Hepatocyte (in vitro differentiated cells): ENCODE measurements at regions not wholly inside any gene's neighbourhood (a gene's known extent, or its start where the extent isn't known, plus 50 kb on each side); places are given as distances from the start of the nearest gene placed in this dataset.

Source experiments
- DNase-seq: peaks from one replicate; pipeline ENCODE4 v3.0.0-alpha.2; 2016; ENCODE audit warnings: low spot score
- H2AFZ ChIP-seq: fragments of 200-600 bp; sonication (generic); 2 replicates; pipeline ENCODE4 v1.6.0; 2016; ENCODE audit warnings: antibody characterized with exemption, mild to moderate bottlenecking
- H3K27ac ChIP-seq: fragments of 200-600 bp; sonication (generic); 2 replicates; pipeline ENCODE4 v1.5.1; 2016; ENCODE audit warnings: mild to moderate bottlenecking
- H3K27me3 ChIP-seq: fragments of 200-600 bp; sonication (generic); 2 replicates; pipeline ENCODE4 v1.6.1; 2016
- H3K36me3 ChIP-seq: fragments of 200-600 bp; sonication (generic); replicated peaks from 2 replicates; pipeline ENCODE4 v1.5.1; 2016; ENCODE audit warnings: low read depth; ENCODE audit not compliant: insufficient read depth
- H3K4me1 ChIP-seq: fragments of 200-600 bp; sonication (generic); 2 replicates; pipeline ENCODE4 v1.5.1; 2016; ENCODE audit warnings: mild to moderate bottlenecking, moderate library complexity; ENCODE audit not compliant: insufficient read depth
- H3K4me2 ChIP-seq: fragments of 200-600 bp; sonication (generic); 2 replicates; pipeline ENCODE4 v1.6.0; 2016
- H3K4me3 ChIP-seq: fragments of 200-600 bp; sonication (generic); 2 replicates; pipeline ENCODE4 v1.5.1; 2016; ENCODE audit warnings: mild to moderate bottlenecking
- H3K79me2 ChIP-seq: fragments of 200-600 bp; sonication (generic); 2 replicates; pipeline ENCODE4 v1.6.0; 2017; ENCODE audit warnings: mild to moderate bottlenecking
- H3K9me2 ChIP-seq: fragments of 200-600 bp; sonication (generic); replicated peaks from 2 replicates; pipeline ENCODE4 v1.6.0; 2017; ENCODE audit warnings: mild to moderate bottlenecking; ENCODE audit not compliant: insufficient read depth
- H3K9me3 ChIP-seq: fragments of 200-600 bp; sonication (generic); 2 replicates; pipeline ENCODE4 v1.5.1; 2016; ENCODE audit warnings: low read depth, mild to moderate bottlenecking
- H4K20me1 ChIP-seq: fragments of 200-600 bp; sonication (generic); 2 replicates; pipeline ENCODE4 v1.6.0; 2016; ENCODE audit warnings: mild to moderate bottlenecking; ENCODE audit not compliant: insufficient read depth, poor library complexity, severe bottlenecking
- EZH2 ChIP-seq: fragments of 200-600 bp; sonication (generic); IDR thresholded peaks from 2 replicates; pipeline ENCODE4 v1.6.1; 2016; ENCODE audit warnings: antibody characterized with exemption, mild to moderate bottlenecking, borderline replicate concordance
- EZH2phosphoT487 ChIP-seq: fragments of 200-600 bp; sonication (generic); IDR thresholded peaks from one replicate; pipeline ENCODE4 v1.6.1; 2018; ENCODE audit warnings: antibody characterized with exemption, mild to moderate bottlenecking, low read depth, moderate library complexity; ENCODE audit not compliant: unreplicated experiment, severe bottlenecking
- WGBS: methylation state at CpG from one replicate; pipeline ENCODE4 v1.1.6; 2016; ENCODE audit warnings: low lambda C conversion rate; ENCODE audit errors: missing lambda C conversion rate; 5-methylcytosine and 5-hydroxymethylcytosine counted together
- TF ChIP-seq, protein P1 (sequence below): fragments of 200-600 bp; sonication (generic); IDR thresholded peaks from 2 replicates; pipeline ENCODE4 v1.5.1; 2016; ENCODE audit warnings: antibody characterized with exemption, mild to moderate bottlenecking; ENCODE audit not compliant: poor library complexity

DNA sequence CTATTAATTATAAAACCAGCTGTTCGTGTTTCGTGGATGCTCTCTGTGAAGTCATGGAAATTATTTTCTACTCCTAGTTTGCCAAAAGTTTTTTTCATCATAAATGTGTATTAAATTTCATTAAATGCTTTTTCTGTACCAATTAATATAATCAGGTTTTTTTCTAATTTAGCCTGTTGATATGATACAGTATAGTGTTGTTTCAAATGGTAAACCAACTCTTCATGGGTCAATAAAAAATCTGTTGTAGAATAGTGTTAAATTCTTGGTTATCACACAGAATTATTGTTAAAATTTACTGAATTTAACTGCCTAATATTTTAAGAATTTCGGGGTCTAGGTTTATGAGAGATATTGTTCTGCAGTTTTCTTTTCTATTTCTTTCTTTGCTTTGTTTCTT, 505.9 kb upstream of the MANEA start:
- H3K9me3 ChIP-seq: no peaks in the 10 kb centered on the region
- no peaks in the 10 kb centered on the region for H3K9me2 ChIP-seq
- H3K36me3 ChIP-seq: no peaks in the 10 kb centered on the region
- H3K27me3 ChIP-seq: no peaks in the 10 kb centered on the region
- H4K20me1 ChIP-seq: no peaks in the 10 kb centered on the region
- no peak overlapping the region for H3K4me3 ChIP-seq
- TF ChIP-seq, protein P1, sequence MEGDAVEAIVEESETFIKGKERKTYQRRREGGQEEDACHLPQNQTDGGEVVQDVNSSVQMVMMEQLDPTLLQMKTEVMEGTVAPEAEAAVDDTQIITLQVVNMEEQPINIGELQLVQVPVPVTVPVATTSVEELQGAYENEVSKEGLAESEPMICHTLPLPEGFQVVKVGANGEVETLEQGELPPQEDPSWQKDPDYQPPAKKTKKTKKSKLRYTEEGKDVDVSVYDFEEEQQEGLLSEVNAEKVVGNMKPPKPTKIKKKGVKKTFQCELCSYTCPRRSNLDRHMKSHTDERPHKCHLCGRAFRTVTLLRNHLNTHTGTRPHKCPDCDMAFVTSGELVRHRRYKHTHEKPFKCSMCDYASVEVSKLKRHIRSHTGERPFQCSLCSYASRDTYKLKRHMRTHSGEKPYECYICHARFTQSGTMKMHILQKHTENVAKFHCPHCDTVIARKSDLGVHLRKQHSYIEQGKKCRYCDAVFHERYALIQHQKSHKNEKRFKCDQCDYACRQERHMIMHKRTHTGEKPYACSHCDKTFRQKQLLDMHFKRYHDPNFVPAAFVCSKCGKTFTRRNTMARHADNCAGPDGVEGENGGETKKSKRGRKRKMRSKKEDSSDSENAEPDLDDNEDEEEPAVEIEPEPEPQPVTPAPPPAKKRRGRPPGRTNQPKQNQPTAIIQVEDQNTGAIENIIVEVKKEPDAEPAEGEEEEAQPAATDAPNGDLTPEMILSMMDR: no peak
- TF ChIP-seq EZH2phosphoT487 (no peak), EZH2 (no peak)
- no peak for DNase-seq
- H3K27ac ChIP-seq: no peak overlapping the region
- no peaks in the 10 kb centered on the region for H3K4me1 ChIP-seq
- WGBS: 88% methylated on average over 3 of the region's 3 CpGs
- no peak overlapping the region for H2AFZ ChIP-seq
- H3K79me2 ChIP-seq: no peaks in the 10 kb centered on the region
- H3K4me2 ChIP-seq: no peak overlapping the region

DNA sequence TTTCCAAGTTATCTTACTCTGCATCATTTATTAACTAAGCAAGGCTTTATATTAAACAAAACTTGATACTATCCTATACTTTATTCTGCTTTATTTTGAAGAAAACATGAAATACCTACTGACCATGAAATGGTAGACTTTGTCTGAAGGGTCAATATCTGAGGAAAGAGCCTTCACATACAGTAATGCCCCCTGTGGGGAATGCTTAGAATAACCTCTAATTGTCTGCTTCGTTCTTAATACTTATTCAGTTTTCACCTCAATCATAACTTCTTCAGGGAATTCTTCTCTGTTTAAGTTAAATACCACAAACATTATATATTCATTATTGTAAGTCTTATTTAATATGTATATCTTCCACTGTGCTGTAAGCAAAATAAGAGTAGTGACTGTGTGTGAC, 498.9 kb upstream of the MANEA start:
- Histone ChIP-seq H3K9me3 (no peaks in the 10 kb centered on the region), H3K4me2 (no peak overlapping the region), H3K27ac (no peak overlapping the region), H2AFZ (no peak overlapping the region), H3K4me3 (no peak overlapping the region), H3K79me2 (no peaks in the 10 kb centered on the region), H3K9me2 (no peaks in the 10 kb centered on the region), H3K36me3 (no peaks in the 10 kb centered on the region), H4K20me1 (no peaks in the 10 kb centered on the region), H3K27me3 (no peaks in the 10 kb centered on the region), H3K4me1 (no peaks in the 10 kb centered on the region)
- 79% methylated on average over 1 of the region's 1 CpG for WGBS
- no peak for DNase-seq
- TF ChIP-seq EZH2: no peak
- TF ChIP-seq, protein P1: no peak

DNA sequence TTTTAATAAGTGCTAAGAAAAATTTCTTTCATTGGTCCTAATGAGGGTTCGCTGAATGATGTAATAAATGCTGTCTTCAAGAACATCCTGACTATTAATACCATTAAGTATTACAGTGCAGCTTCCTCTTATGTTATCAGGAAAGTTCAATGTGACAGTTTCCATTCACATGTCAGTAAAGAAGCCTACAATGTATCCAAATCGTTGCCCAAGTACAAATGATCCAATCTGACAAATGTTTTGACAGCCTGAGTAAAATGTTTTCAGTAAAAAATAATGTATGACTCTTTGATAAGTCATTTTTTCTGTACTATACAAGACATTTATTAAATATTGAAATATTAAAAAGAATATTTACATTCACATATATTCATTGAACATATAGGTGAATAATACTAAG, 496.1 kb upstream of the MANEA start:
- 62% methylated on average over 2 of the region's 2 CpGs for WGBS
- Histone ChIP-seq H3K4me2 (no peak overlapping the region), H2AFZ (no peak overlapping the region), H3K9me3 (no peaks in the 10 kb centered on the region), H3K79me2 (no peaks in the 10 kb centered on the region), H3K36me3 (no peaks in the 10 kb centered on the region), H3K27me3 (no peaks in the 10 kb centered on the region), H3K9me2 (no peaks in the 10 kb centered on the region), H3K27ac (no peak overlapping the region), H3K4me3 (no peak overlapping the region), H3K4me1 (no peaks in the 10 kb centered on the region), H4K20me1 (no peaks in the 10 kb centered on the region)
- no peak for TF ChIP-seq EZH2phosphoT487
- TF ChIP-seq, protein P1: no peak
- no peak for TF ChIP-seq EZH2
- no peak for DNase-seq

DNA sequence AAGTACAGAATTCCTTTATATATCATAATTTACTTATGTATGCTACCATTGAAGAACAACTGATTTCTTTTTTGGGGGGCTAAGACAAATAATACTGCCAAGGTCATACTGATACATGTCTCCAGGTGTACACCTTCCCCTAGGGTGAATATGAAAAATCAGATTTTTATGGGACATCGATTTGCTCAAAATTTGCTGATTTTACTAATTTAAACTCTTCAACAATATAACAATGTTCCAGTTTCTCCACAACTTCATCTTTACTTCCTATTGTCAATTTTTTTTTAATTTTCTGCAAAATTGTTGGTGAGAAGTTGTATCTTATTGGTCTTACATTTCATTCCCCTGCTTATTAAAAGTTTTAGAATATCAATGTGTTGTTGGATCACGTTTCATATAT, 495.4 kb upstream of the MANEA start:
- 81% methylated on average over 2 of the region's 2 CpGs for WGBS
- no peak for DNase-seq
- H2AFZ ChIP-seq: no peak overlapping the region
- H3K4me2 ChIP-seq: no peak overlapping the region
- no peaks in the 10 kb centered on the region for H3K9me3 ChIP-seq
- H4K20me1 ChIP-seq: no peaks in the 10 kb centered on the region
- H3K36me3 ChIP-seq: no peaks in the 10 kb centered on the region
- H3K9me2 ChIP-seq: no peaks in the 10 kb centered on the region
- no peaks in the 10 kb centered on the region for H3K79me2 ChIP-seq
- H3K27me3 ChIP-seq: no peaks in the 10 kb centered on the region
- TF ChIP-seq EZH2 (no peak), EZH2phosphoT487 (no peak)
- TF ChIP-seq, protein P1: no peak
- H3K27ac ChIP-seq: no peak overlapping the region
- H3K4me1 ChIP-seq: no peaks in the 10 kb centered on the region
- H3K4me3 ChIP-seq: no peak overlapping the region
